Liver (tissue), 8 donors: ENCODE measurements at regions not wholly inside any gene's neighbourhood (a gene's known extent, or its start where the extent isn't known, plus 50 kb on each side); places are given as distances from the start of the nearest gene placed in this dataset.

ENCODE experiments used
- DNase-seq: peaks from one replicate; pipeline ENCODE4 v3.0.0-alpha.2; 2017; ENCODE audit warnings: low spot score
- H3K27ac ChIP-seq, 2 donors: one replicate each; pipeline ENCODE4 v1.7.0; 2013; ENCODE audit warnings: inconsistent platforms in 2 of 2, low read length in 2 of 2, control low read depth in 1 of 2, low read depth in 1 of 2, mild to moderate bottlenecking in 1 of 2
- H3K27me3 ChIP-seq, 4 donors: one replicate each; pipeline versions ENCODE4 v1.6.1 to v1.7.0; 2013; ENCODE audit warnings: low read length in 3 of 4, inconsistent platforms in 1 of 4, mild to moderate bottlenecking in 1 of 4, moderate library complexity in 1 of 4; ENCODE audit not compliant: control insufficient read depth in 4 of 4, insufficient read depth in 4 of 4
- H3K36me3 ChIP-seq, 4 donors: one replicate each; pipeline versions ENCODE4 v1.6.1 to v1.7.0; 2013; ENCODE audit warnings: low read length in 3 of 4, mild to moderate bottlenecking in 3 of 4, low read depth in 1 of 4, moderate library complexity in 1 of 4; ENCODE audit not compliant: control insufficient read depth in 4 of 4, insufficient read depth in 3 of 4
- H3K4me1 ChIP-seq, 4 donors: one replicate each; pipeline versions ENCODE4 v1.6.1 to v1.7.0; 2013; ENCODE audit warnings: low read length in 3 of 4, mild to moderate bottlenecking in 3 of 4, moderate library complexity in 1 of 4; ENCODE audit not compliant: control insufficient read depth in 4 of 4, insufficient read depth in 4 of 4
- H3K4me3 ChIP-seq, 3 donors: one replicate each; pipeline versions ENCODE4 v1.6.1 to v1.7.0; 2013; ENCODE audit warnings: low read length in 3 of 3, control low read depth in 1 of 3, low read depth in 1 of 3, mild to moderate bottlenecking in 1 of 3
- H3K9ac ChIP-seq, 2 donors: one replicate each; pipeline ENCODE4 v1.7.0; 2013; ENCODE audit warnings: low read length in 2 of 2, mild to moderate bottlenecking in 2 of 2, moderate library complexity in 2 of 2, control low read depth in 1 of 2, low read depth in 1 of 2
- H3K9me3 ChIP-seq, 4 donors: one replicate each; pipeline versions ENCODE4 v1.6.1 to v1.7.0; 2013; ENCODE audit warnings: low read length in 3 of 4; ENCODE audit not compliant: control insufficient read depth in 4 of 4
- ATF3 ChIP-seq: IDR thresholded peaks from 2 replicates; pipeline ENCODE4 v1.6.1; 2016; ENCODE audit warnings: antibody characterized with exemption
- EGR1 ChIP-seq, 2 donors: IDR thresholded peaks; 2 replicates each; pipeline ENCODE4 v1.6.1; 2016 to 2018; ENCODE audit warnings: antibody characterized with exemption in 2 of 2, low read depth in 2 of 2
- GABPA ChIP-seq, 2 donors: IDR thresholded peaks in 1 of 2; conservative IDR thresholded peaks in 1 of 2; 2 replicates each; pipeline ENCODE4 v1.6.1; 2016; ENCODE audit warnings: antibody characterized with exemption in 2 of 2, mild to moderate bottlenecking in 1 of 2, moderate library complexity in 1 of 2
- HNF4G ChIP-seq: IDR thresholded peaks from 2 replicates; pipeline ENCODE4 v1.6.1; 2016; ENCODE audit warnings: antibody characterized with exemption
- JUND ChIP-seq, 2 donors: IDR thresholded peaks; 2 replicates each; pipeline ENCODE4 v1.6.1; 2016; ENCODE audit warnings: antibody characterized with exemption in 2 of 2
- NR2F2 ChIP-seq: IDR thresholded peaks from 2 replicates; pipeline ENCODE4 v1.6.1; 2016; ENCODE audit warnings: antibody characterized with exemption
- RAD21 ChIP-seq, 2 donors: IDR thresholded peaks; 2 replicates each; pipeline ENCODE4 v1.6.1; 2016; ENCODE audit warnings: antibody characterized with exemption in 2 of 2, mild to moderate bottlenecking in 2 of 2
- REST ChIP-seq: IDR thresholded peaks from 2 replicates; pipeline ENCODE4 v1.6.1; 2016; ENCODE audit warnings: antibody characterized with exemption, mild to moderate bottlenecking
- RXRA ChIP-seq, 2 donors: IDR thresholded peaks; 2 replicates each; pipeline ENCODE4 v1.6.1; 2017 to 2018; ENCODE audit warnings: antibody characterized with exemption in 2 of 2, mild to moderate bottlenecking in 1 of 2
- SP1 ChIP-seq: IDR thresholded peaks from 2 replicates; pipeline ENCODE4 v1.6.1; 2018; ENCODE audit warnings: antibody characterized with exemption, mild to moderate bottlenecking
- TAF1 ChIP-seq: conservative IDR thresholded peaks from 2 replicates; pipeline ENCODE4 v1.6.1; 2016; ENCODE audit warnings: antibody characterized with exemption, mild to moderate bottlenecking
- YY1 ChIP-seq: IDR thresholded peaks from 2 replicates; pipeline ENCODE4 v1.6.1; 2016; ENCODE audit warnings: antibody characterized with exemption, mild to moderate bottlenecking
- WGBS: extraction: QIAGEN DNeasy Blood & Tissue Kit; methylation state at CpG from one replicate; pipeline ENCODE4 v1.1.7; 2013; 5-methylcytosine and 5-hydroxymethylcytosine counted together
- TF ChIP-seq, protein P1 (sequence below): fragments of 150-350 bp; IDR thresholded peaks from 2 replicates; pipeline ENCODE4 v1.5.1; 2017; ENCODE audit warnings: improper control_type of control experiment, low read depth, low read length; ENCODE audit not compliant: missing input control
- TF ChIP-seq, protein P2 (sequence below): IDR thresholded peaks from 2 replicates; pipeline ENCODE4 v1.6.1; 2016; ENCODE audit warnings: antibody characterized with exemption
- TF ChIP-seq, protein P3 (sequence below): IDR thresholded peaks from 2 replicates; pipeline ENCODE4 v1.6.1; 2016; ENCODE audit warnings: antibody characterized with exemption
- donor health status: healthy.
- donor health status: healthy.
- donor health status: healthy.
- donor health status: healthy.
- donor health status: healthy.

- no peaks in the 10 kb centered on the region for H3K4me1 ChIP-seq
- H3K27ac ChIP-seq: no peak overlapping the region
- no peak overlapping the region for H3K4me3 ChIP-seq
- TF ChIP-seq RXRA (IDR thresholded peaks at IDR 0.05) (no peak), EGR1 (IDR thresholded peaks at IDR 0.05; ENCODE audit: low read depth in 2 of 2) (no peak), TAF1 (no peak), HNF4G (no peak), YY1 (no peak), RAD21 (IDR thresholded peaks at IDR 0.05) (no peak), REST (no peak), SP1 (no peak), GABPA (IDR thresholded peaks at IDR 0.05 in 1 of 2, conservative IDR thresholded peaks at IDR 0.05 in 1 of 2) (no peak), NR2F2 (no peak)
- TF ChIP-seq, protein P1, sequence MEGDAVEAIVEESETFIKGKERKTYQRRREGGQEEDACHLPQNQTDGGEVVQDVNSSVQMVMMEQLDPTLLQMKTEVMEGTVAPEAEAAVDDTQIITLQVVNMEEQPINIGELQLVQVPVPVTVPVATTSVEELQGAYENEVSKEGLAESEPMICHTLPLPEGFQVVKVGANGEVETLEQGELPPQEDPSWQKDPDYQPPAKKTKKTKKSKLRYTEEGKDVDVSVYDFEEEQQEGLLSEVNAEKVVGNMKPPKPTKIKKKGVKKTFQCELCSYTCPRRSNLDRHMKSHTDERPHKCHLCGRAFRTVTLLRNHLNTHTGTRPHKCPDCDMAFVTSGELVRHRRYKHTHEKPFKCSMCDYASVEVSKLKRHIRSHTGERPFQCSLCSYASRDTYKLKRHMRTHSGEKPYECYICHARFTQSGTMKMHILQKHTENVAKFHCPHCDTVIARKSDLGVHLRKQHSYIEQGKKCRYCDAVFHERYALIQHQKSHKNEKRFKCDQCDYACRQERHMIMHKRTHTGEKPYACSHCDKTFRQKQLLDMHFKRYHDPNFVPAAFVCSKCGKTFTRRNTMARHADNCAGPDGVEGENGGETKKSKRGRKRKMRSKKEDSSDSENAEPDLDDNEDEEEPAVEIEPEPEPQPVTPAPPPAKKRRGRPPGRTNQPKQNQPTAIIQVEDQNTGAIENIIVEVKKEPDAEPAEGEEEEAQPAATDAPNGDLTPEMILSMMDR: no peak
- TF ChIP-seq, protein P2, sequence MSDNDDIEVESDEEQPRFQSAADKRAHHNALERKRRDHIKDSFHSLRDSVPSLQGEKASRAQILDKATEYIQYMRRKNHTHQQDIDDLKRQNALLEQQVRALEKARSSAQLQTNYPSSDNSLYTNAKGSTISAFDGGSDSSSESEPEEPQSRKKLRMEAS: no peak
- TF ChIP-seq, protein P3, sequence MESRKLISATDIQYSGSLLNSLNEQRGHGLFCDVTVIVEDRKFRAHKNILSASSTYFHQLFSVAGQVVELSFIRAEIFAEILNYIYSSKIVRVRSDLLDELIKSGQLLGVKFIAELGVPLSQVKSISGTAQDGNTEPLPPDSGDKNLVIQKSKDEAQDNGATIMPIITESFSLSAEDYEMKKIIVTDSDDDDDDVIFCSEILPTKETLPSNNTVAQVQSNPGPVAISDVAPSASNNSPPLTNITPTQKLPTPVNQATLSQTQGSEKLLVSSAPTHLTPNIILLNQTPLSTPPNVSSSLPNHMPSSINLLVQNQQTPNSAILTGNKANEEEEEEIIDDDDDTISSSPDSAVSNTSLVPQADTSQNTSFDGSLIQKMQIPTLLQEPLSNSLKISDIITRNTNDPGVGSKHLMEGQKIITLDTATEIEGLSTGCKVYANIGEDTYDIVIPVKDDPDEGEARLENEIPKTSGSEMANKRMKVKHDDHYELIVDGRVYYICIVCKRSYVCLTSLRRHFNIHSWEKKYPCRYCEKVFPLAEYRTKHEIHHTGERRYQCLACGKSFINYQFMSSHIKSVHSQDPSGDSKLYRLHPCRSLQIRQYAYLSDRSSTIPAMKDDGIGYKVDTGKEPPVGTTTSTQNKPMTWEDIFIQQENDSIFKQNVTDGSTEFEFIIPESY: no peak
- H3K36me3 ChIP-seq: no peaks in the 10 kb centered on the region
- H3K9me3 ChIP-seq: no peaks in the 10 kb centered on the region
- H3K9ac ChIP-seq: no peak overlapping the region
- no peaks in the 10 kb centered on the region for H3K27me3 ChIP-seq
- no peak for DNase-seq
These were observed 188.5 kb downstream of the MBD2 start for GRCh38 chr18:54035927-54036326.

GRCh38 chr18:54033052-54033451 is 191.4 kb downstream of the MBD2 start:
- no peak for DNase-seq
- 89% methylated on average over 3 of the region's 3 CpGs for WGBS
- Histone ChIP-seq H3K9ac (no peak overlapping the region), H3K27ac (no peak overlapping the region), H3K36me3 (no peaks in the 10 kb centered on the region), H3K27me3 (no peaks in the 10 kb centered on the region), H3K4me1 (no peaks in the 10 kb centered on the region), H3K4me3 (no peak overlapping the region), H3K9me3 (no peaks in the 10 kb centered on the region)
- TF ChIP-seq TAF1 (no peak), JUND (IDR thresholded peaks at IDR 0.05) (no peak), NR2F2 (no peak), EGR1 (IDR thresholded peaks at IDR 0.05; ENCODE audit: low read depth in 2 of 2) (no peak), ATF3 (no peak), SP1 (no peak), RXRA (IDR thresholded peaks at IDR 0.05) (no peak)
- TF ChIP-seq, protein P2: no peak
- TF ChIP-seq, protein P3: no peak
- TF ChIP-seq, protein P1: no peak
